ENCODE measurements at regions not wholly inside any gene's neighbourhood (a gene's known extent, or its start where the extent isn't known, plus 50 kb on each side); places are given as distances from the start of the nearest gene placed in this dataset.

- TF ChIP-seq EZH2phosphoT487 (IDR thresholded peaks at IDR 0.05; ENCODE audit: insufficient read depth, low read depth) (no peak), EZH2 (IDR thresholded peaks at IDR 0.05; ENCODE audit: insufficient read depth, poor library complexity, severe bottlenecking) (no peak)
Observed at GRCh38 chr7:89839329-89839728, 314.9 kb upstream of the STEAP1 start.

Data from GM23248 (cell line).